H1 (cell line): ENCODE measurements at regions not wholly inside any gene's neighbourhood (a gene's known extent, or its start where the extent isn't known, plus 50 kb on each side); places are given as distances from the start of the nearest gene placed in this dataset.

Experiments
- EZH2 ChIP-seq: fragments of 200-600 bp; sonication (generic); IDR thresholded peaks from 2 replicates; pipeline ENCODE4 v1.7.1; 2012; ENCODE audit warnings: low read depth, mild to moderate bottlenecking, moderate library complexity, low read length, inconsistent platforms; ENCODE audit not compliant: severe bottlenecking
- JUN ChIP-seq: IDR thresholded peaks from 2 replicates; pipeline ENCODE4 v1.6.1; 2011; ENCODE audit warnings: low read depth, mild to moderate bottlenecking, improper control_type of control experiment, low read length
- MAX ChIP-seq: IDR thresholded peaks from 2 replicates; pipeline ENCODE4 v1.6.1; 2012; ENCODE audit warnings: inconsistent platforms
- TF ChIP-seq, protein P1 (sequence below), 3 experiments: IDR thresholded peaks; 1 replicate in 2 of 3; 2 replicates in 1 of 3; pipeline versions ENCODE4 v1.5.1 to v1.6.1; 2011; ENCODE audit warnings: low read length in 3 of 3, mild to moderate bottlenecking in 3 of 3, inconsistent platforms in 2 of 3, low read depth in 1 of 3, moderate library complexity in 1 of 3; ENCODE audit not compliant: insufficient read depth in 1 of 3; ENCODE audit errors: control extremely low read depth in 1 of 3

- TF ChIP-seq, protein P1, sequence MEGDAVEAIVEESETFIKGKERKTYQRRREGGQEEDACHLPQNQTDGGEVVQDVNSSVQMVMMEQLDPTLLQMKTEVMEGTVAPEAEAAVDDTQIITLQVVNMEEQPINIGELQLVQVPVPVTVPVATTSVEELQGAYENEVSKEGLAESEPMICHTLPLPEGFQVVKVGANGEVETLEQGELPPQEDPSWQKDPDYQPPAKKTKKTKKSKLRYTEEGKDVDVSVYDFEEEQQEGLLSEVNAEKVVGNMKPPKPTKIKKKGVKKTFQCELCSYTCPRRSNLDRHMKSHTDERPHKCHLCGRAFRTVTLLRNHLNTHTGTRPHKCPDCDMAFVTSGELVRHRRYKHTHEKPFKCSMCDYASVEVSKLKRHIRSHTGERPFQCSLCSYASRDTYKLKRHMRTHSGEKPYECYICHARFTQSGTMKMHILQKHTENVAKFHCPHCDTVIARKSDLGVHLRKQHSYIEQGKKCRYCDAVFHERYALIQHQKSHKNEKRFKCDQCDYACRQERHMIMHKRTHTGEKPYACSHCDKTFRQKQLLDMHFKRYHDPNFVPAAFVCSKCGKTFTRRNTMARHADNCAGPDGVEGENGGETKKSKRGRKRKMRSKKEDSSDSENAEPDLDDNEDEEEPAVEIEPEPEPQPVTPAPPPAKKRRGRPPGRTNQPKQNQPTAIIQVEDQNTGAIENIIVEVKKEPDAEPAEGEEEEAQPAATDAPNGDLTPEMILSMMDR (IDR thresholded peaks at IDR 0.05; ENCODE audit: control extremely low read depth in 1 of 3, insufficient read depth in 1 of 3, low read depth in 1 of 3, low read length in 3 of 3): no peak
- TF ChIP-seq JUN: no peak
- TF ChIP-seq EZH2: no peak
- no peak for TF ChIP-seq MAX
Measured at GRCh38 chr14:28666961-28667360, 99.6 kb upstream of the FOXG1 start.
